GM19238 (cell line): ENCODE measurements at regions not wholly inside any gene's neighbourhood (a gene's known extent, or its start where the extent isn't known, plus 50 kb on each side); places are given as distances from the start of the nearest gene placed in this dataset.

ENCODE experiments used
- DNase-seq: peaks from one replicate; pipeline ENCODE4 v3.0.0; 2011; ENCODE audit warnings: low spot score; ENCODE audit not compliant: insufficient read length

DNA sequence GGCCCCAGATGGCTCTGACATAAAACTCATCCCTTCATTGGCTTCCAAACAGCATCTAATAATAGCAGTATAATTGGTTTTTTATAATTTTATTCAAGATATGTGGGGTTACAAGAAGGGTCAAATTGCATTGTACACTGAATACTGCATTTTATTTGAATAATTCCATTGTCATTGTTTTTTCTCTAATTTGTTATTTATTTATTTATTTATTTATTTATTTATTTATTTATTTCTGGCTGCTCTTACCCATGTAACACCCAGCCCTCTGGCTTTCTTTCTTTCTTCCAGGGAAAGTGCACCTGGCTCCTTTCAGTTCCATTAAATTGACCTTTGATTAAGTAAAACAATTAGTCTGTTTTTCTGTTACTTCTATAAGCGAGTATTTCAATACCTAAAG lies 210.1 kb downstream of the CDH9 start:
- no peak for DNase-seq

- DNase-seq = no peak
Measured at GRCh38 chr5:26813235-26813634, 225.2 kb downstream of the CDH9 start.

DNA sequence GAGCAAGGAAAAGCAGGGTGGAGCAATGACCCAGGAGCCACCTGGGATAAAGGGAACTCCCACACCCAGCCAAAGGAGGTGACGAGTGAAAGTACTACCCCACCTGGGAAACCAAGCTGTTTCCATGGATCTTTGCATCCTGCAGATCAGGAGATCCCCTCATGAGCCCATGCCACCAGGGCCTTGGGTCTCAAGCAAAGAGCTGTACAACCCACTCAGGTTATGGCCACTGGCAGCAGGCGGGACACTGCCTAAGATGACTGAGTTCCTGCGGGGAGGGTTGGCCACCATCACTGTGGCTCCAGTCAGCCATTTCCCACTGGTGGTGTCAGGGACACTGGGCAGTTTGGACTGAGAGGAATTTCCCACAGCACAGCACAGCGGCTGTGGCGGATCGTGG lies 225.7 kb downstream of the CDH9 start:
- no peak for DNase-seq

GRCh38 chr5:26807231-26808199 lies 230.9 kb downstream of the CDH9 start:
- no peak for DNase-seq

- no peak for DNase-seq
Measured at GRCh38 chr5:26805076-26805475, 233.3 kb downstream of the CDH9 start.

DNA sequence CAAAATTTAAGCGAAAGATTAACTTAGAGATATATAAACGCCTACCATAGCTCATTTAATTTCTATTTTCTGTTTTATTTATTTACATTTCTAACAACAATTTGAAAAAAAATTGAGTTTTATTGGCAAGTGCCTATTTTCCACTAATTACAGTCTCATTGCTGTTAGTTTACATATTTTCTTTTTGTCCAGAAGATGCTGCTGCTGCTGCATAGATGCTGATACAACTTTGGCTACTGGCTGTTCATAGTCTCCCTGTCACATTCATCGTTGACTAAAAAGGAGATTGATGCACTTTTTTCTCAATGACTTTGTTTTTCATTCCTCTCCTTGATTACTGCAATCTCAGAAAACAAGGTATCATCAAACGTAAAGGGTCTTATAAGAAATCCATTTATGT lies 235.4 kb downstream of the CDH9 start:
- DNase-seq = no peak

DNA sequence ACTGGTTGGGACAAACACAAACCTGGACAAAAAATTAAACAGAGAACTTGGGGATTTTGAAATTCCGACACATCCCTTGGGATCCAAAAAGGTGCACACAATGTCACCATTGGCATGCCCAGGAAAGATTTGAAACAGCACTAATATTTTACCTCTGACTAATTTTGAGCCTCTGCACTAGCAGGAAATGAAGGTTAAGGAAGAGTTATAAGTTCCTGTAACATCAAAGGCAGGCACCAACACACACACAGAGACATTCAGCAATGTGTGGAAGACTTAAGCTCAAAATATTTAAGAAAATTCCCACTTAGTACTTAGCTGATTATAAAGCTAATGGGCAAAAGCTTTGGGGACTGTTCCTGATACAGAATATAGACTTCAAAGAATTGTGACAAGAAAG lies 247.0 kb downstream of the CDH9 start:
- no peak for DNase-seq

DNA sequence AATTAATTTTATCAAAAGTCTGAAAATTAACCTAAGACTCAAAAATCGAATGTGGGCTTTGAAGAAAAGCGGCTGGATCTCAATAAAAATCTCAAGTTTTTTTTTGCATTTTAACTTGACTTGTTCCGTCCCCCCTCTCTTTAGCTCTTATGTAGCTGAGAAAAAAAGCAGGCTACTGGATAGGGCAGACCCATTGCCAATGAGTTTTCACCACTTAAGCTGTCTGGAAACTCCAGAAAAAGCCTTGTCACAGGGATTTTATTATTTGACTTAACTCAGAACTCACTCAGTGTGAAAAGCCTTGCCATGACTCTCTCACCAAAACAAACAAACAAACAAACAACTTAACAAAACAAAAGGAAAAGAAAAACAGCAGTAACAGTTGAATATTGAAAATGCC lies 247.4 kb downstream of the CDH9 start:
- DNase-seq = no peak

- DNase-seq = no peak
Measured at GRCh38 chr5:26763215-26763614, 275.2 kb downstream of the CDH9 start.

DNA sequence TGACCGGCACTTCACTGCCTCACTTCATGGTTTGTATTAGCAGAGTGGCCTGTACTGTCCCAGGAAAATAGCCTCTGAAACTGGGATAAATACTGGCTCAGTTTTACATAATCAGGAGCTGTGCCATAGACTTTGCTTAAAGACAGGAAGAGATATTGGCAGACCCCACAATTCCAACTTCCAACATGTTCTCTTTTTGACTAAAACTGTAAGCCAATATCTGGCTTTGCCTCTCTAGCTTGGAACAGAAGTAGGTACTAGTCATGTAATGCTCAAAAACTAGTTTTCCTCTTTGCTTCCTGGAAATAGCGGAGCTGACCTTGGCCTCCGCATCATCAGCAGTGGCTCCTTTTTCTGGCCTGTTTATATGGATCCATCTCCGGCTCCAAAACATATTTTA lies 276.9 kb downstream of the CDH9 start:
- no peak for DNase-seq

GRCh38 chr5:26761045-26761444 lies 277.3 kb downstream of the CDH9 start:
- no peak for DNase-seq

DNA sequence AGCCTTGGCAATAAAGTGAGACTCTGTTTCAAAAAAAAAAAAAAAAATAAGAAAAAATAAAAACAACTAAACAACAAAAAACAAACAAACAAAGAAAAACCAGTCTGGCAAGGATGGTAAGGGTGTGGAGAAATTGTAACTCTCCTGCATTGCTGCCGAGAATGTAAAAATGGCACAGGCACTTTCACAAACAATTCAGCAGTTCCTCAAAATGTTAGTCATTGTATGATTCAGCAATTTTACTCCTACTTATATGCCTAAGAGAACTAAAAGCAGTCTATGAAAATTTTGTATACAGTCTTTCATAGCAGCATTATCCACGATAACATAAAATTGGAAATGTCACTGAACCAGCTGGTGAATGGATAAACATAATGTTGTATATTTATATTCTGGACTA lies 280.4 kb downstream of the CDH9 start:
- DNase-seq = no peak

DNA sequence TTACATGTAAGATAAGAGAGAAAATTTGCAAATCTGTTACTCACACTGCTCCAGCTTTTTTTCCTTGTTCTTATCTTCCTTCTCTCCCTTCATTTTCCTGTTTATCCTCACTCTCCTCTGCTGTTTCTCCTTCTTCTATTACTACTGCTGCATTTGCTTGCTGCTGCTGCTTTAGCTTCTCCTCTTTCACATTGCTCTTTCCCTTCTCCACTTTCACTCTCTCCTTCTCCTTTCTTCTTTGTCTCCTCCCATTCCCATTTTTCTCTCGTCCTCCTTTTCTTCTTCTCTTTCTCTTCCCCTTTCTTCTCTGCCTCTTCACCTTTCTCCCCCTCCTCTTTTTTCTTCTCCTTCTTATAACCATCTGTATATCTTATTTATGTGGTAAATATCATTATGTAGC lies 288.6 kb downstream of the CDH9 start:
- DNase-seq = no peak

- no peak for DNase-seq
Measured at GRCh38 chr5:26740182-26740581, 298.2 kb downstream of the CDH9 start.

GRCh38 chr5:26737348-26738265 lies 300.8 kb downstream of the CDH9 start:
- DNase-seq = no peak

DNA sequence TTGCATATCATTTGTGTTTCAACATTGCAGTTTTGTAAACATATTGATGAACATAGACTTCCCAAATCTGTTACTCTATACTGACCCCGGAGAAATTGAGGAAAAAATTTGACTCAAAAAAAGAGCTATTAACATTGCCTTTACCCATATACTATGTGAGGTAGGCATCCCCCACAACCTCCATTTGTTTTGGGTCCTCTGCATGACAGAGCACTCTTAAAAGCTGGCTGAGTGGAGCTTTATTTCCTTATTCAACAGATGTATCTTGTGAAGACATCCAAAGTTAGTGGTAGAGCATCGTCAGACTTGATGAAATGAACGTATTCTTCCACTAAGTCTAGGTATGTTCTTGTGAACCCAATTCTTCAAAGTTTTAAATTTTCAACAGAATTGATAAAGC lies 310.5 kb downstream of the CDH9 start:
- DNase-seq = no peak

GRCh38 chr5:26719803-26720202 lies 318.6 kb downstream of the CDH9 start:
- DNase-seq = no peak

DNA sequence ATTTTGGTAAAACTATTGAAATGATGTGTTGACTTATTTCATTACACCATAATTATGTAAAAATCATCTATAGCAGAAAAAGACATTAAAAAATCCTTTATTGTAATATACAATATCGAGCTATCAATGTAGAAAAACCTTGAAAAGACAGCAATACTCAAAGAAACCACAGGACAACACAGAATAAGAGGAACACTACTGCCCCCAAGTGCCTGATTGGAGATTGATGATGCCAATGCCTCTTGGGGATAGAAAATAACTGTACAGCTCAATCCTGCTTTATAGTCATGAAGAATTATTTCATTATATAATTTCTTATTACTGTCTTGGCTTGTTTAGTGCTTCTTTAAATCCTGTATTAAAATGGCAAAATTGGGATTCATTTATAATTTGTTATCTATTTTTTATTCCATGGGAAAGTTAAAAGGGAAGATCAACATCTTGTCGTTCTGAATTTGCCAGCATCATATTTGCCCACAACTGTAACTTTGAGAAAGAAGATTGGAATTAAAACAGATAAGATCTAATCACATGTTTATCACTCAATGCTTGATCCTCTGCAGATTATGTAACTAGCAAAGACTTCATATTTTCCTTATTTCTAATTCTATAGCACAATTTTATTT lies 337.5 kb downstream of the CDH9 start:
- no peak for DNase-seq

- DNase-seq = no peak
Measured at GRCh38 chr5:26692952-26693351, 345.4 kb downstream of the CDH9 start.

GRCh38 chr5:26691486-26691885 lies 346.9 kb downstream of the CDH9 start:
- DNase-seq = no peak

DNA sequence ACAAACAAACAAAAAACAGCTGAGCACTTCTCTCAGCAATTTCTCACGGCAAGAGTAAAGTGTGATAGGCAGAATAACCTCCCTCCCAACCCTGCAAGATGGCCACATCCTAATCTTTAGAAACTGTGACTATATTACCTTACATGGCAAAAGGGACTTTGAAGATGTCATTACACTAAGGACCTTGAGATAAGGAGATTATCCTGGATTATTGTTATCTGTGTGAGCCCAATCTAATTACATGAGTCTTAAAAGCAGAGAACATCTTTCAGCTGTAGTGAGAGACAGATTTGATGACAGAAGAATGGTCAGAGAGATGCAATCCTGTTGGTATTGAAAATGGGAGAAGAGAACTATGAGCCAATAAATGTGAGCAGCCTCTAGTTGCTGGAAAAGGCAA lies 347.9 kb downstream of the CDH9 start:
- no peak for DNase-seq

GRCh38 chr5:26681861-26682260 lies 356.5 kb downstream of the CDH9 start:
- no peak for DNase-seq
